SU-DHL-6 (cell line): ENCODE measurements at regions not wholly inside any gene's neighbourhood (a gene's known extent, or its start where the extent isn't known, plus 50 kb on each side); places are given as distances from the start of the nearest gene placed in this dataset.

Source experiments
- H2AFZ ChIP-seq: fragments of 200-600 bp; sonication (generic); 2 replicates; pipeline ENCODE4 v1.6.1; 2014; ENCODE audit warnings: low read depth, mild to moderate bottlenecking, moderate library complexity, mixed read lengths, antibody characterized with exemption, low read length; ENCODE audit not compliant: severe bottlenecking
- H3F3A ChIP-seq: fragments of 200-600 bp; shearing (Covaris generic); 2 replicates; pipeline ENCODE4 v1.6.0; 2016; ENCODE audit warnings: antibody characterized with exemption, mild to moderate bottlenecking; ENCODE audit not compliant: insufficient read depth
- H3K27ac ChIP-seq: fragments of 200-600 bp; sonication (generic); 2 replicates; pipeline ENCODE4 v1.5.1; 2016; ENCODE audit warnings: low read depth, mild to moderate bottlenecking, low read length, moderate library complexity, mixed read lengths
- H3K27me3 ChIP-seq: fragments of 200-600 bp; sonication (generic), shearing (Covaris generic); 2 replicates; pipeline ENCODE4 v1.6.0; 2014; ENCODE audit warnings: mild to moderate bottlenecking, low read length
- H3K36me3 ChIP-seq: fragments of 200-600 bp; sonication (generic); 2 replicates; pipeline ENCODE4 v1.6.1; 2014; ENCODE audit warnings: mild to moderate bottlenecking, low read length, mixed read lengths
- H3K4me2 ChIP-seq: fragments of 300-600, 200-600 bp; shearing (Covaris generic), sonication (generic); 2 replicates; pipeline ENCODE4 v1.6.0; 2014; ENCODE audit warnings: low read length, low read depth, mild to moderate bottlenecking; ENCODE audit not compliant: poor library complexity, severe bottlenecking
- H3K4me3 ChIP-seq: fragments of 200-600 bp; sonication (generic); 2 replicates; pipeline ENCODE4 v1.5.1; 2014; ENCODE audit warnings: antibody characterized with exemption, low read length, mild to moderate bottlenecking, mixed read lengths; ENCODE audit not compliant: insufficient read depth, poor library complexity, severe bottlenecking
- H3K79me2 ChIP-seq: fragments of 200-600 bp; sonication (generic); 2 replicates; pipeline ENCODE4 v1.6.1; 2014; ENCODE audit warnings: mild to moderate bottlenecking, low read length, moderate library complexity; ENCODE audit not compliant: insufficient read depth
- H3K9ac ChIP-seq: fragments of 200-600 bp; sonication (generic); 2 replicates; pipeline ENCODE4 v1.7.0; 2014; ENCODE audit warnings: mild to moderate bottlenecking, low read length
- H3K9me2 ChIP-seq: fragments of 200-600 bp; sonication (generic); replicated peaks from 2 replicates; pipeline ENCODE4 v1.6.1; 2014; ENCODE audit warnings: low read length; ENCODE audit not compliant: insufficient read depth
- H3K9me3 ChIP-seq: fragments of 200-600 bp; sonication (generic); 2 replicates; pipeline ENCODE4 v1.6.1; 2014; ENCODE audit warnings: low read length, mixed read lengths; ENCODE audit not compliant: insufficient read depth
- H4K20me1 ChIP-seq: fragments of 200-600 bp; sonication (generic); 2 replicates; pipeline ENCODE4 v1.6.1; 2014; ENCODE audit warnings: low read depth, mild to moderate bottlenecking, antibody characterized with exemption, low read length, moderate library complexity, mixed read lengths
- EZH2phosphoT487 ChIP-seq: fragments of 200-600 bp; sonication (generic), shearing (Covaris generic); conservative IDR thresholded peaks from 2 replicates; pipeline ENCODE4 v1.6.1; 2018; ENCODE audit warnings: mild to moderate bottlenecking, antibody characterized with exemption, low read length, moderate library complexity, mixed read lengths
- TF ChIP-seq, protein P1 (sequence below): fragments of 200-600 bp; sonication (generic); IDR thresholded peaks from one replicate; pipeline ENCODE4 v1.5.1; 2017; ENCODE audit warnings: antibody characterized with exemption, mild to moderate bottlenecking, low read length, moderate library complexity; ENCODE audit not compliant: insufficient read depth, poor library complexity, severe bottlenecking

DNA sequence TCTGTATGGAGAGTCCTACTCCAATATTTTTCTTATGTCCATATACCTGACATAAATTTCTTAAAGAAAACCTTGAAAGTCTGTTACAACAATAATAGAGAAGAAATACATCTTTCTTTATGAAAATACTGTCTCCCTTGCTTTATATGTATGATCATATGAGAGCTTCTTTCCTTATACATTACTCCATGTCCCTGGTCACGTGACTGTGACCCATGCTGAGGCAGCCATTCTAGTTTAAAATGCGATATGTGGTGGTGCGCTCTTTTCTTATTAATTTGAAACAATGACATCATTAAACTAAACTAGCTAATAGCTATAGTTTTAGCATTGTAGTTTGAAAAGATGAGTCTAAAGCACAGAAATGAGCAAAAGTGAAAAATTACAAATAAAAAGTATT, 1120.3 kb upstream of the PRR20A start:
- no peaks in the 10 kb centered on the region for H3K36me3 ChIP-seq
- H3K4me3 ChIP-seq, result no peak overlapping the region
- H3K79me2 ChIP-seq, result no peaks in the 10 kb centered on the region
- no peaks in the 10 kb centered on the region for H3K9me2 ChIP-seq
- no peak overlapping the region for H2AFZ ChIP-seq
- H4K20me1 ChIP-seq, result no peaks in the 10 kb centered on the region
- H3K27ac ChIP-seq, result no peak overlapping the region
- H3K9me3 ChIP-seq, result no peaks in the 10 kb centered on the region
- no peak overlapping the region for H3K4me2 ChIP-seq
- TF ChIP-seq, protein P1, sequence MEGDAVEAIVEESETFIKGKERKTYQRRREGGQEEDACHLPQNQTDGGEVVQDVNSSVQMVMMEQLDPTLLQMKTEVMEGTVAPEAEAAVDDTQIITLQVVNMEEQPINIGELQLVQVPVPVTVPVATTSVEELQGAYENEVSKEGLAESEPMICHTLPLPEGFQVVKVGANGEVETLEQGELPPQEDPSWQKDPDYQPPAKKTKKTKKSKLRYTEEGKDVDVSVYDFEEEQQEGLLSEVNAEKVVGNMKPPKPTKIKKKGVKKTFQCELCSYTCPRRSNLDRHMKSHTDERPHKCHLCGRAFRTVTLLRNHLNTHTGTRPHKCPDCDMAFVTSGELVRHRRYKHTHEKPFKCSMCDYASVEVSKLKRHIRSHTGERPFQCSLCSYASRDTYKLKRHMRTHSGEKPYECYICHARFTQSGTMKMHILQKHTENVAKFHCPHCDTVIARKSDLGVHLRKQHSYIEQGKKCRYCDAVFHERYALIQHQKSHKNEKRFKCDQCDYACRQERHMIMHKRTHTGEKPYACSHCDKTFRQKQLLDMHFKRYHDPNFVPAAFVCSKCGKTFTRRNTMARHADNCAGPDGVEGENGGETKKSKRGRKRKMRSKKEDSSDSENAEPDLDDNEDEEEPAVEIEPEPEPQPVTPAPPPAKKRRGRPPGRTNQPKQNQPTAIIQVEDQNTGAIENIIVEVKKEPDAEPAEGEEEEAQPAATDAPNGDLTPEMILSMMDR, result no peak
- no peak for TF ChIP-seq EZH2phosphoT487
- no peaks in the 10 kb centered on the region for H3K27me3 ChIP-seq
- H3F3A ChIP-seq, result no peaks in the 10 kb centered on the region
- H3K9ac ChIP-seq, result no peak overlapping the region

DNA sequence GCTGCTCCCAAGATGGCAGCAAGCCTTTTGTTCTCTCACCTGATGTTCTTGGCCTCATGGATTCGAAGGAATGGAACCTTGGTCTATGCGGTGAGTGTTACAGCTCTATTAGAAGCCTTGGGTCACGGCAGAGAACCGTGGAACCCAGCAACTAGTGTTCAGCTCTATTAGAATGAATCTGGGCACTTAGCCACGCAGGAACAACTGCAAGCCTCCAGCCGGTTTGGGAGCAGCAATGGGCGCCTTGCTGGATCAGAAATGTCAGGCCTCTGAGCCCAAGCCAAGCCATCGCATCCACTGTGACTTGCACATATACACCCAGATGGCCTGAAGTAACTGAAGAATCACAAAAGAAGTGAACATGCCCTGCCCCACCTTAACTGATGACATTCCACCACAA, 1100.7 kb upstream of the PRR20A start:
- no peaks in the 10 kb centered on the region for H3K9me3 ChIP-seq
- no peaks in the 10 kb centered on the region for H3F3A ChIP-seq
- H3K79me2 ChIP-seq, result no peaks in the 10 kb centered on the region
- H4K20me1 ChIP-seq, result no peaks in the 10 kb centered on the region
- TF ChIP-seq EZH2phosphoT487, result no peak
- TF ChIP-seq, protein P1, result no peak
- no peak overlapping the region for H2AFZ ChIP-seq
- H3K9ac ChIP-seq, result no peak overlapping the region
- no peak overlapping the region for H3K27ac ChIP-seq
- no peaks in the 10 kb centered on the region for H3K27me3 ChIP-seq
- no peak overlapping the region for H3K4me2 ChIP-seq
- H3K36me3 ChIP-seq, result no peaks in the 10 kb centered on the region
- H3K9me2 ChIP-seq, result no peaks in the 10 kb centered on the region
- no peak overlapping the region for H3K4me3 ChIP-seq

DNA sequence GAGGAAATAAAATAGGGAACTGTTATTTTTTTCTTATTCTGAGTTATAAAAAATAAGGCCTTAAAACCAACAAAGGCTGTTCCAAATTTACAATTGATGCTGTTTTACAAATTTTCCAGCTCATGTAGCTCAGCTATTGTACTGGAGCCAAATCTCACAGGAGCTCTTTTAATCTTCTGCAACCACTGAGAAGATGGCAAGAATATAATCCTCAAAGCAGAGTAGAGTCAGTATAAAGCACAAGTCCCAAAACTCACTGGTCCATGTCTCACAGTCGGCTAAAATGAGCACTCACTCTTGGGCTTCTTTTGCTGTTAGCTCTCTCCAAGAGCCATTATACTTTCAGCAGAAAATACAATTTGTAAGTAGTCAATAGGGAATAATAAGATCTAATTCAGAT, 1074.4 kb upstream of the PRR20A start:
- no peaks in the 10 kb centered on the region for H3K79me2 ChIP-seq
- H3K4me3 ChIP-seq, result no peak overlapping the region
- no peak overlapping the region for H3K9ac ChIP-seq
- H3K27me3 ChIP-seq, result no peaks in the 10 kb centered on the region
- TF ChIP-seq EZH2phosphoT487, result no peak
- TF ChIP-seq, protein P1, result no peak
- H3K36me3 ChIP-seq, result no peaks in the 10 kb centered on the region
- H3K9me2 ChIP-seq, result no peaks in the 10 kb centered on the region
- no peaks in the 10 kb centered on the region for H3F3A ChIP-seq
- no peak overlapping the region for H3K27ac ChIP-seq
- H3K9me3 ChIP-seq, result no peaks in the 10 kb centered on the region
- H2AFZ ChIP-seq, result no peak overlapping the region
- no peaks in the 10 kb centered on the region for H4K20me1 ChIP-seq
- H3K4me2 ChIP-seq, result no peak overlapping the region

DNA sequence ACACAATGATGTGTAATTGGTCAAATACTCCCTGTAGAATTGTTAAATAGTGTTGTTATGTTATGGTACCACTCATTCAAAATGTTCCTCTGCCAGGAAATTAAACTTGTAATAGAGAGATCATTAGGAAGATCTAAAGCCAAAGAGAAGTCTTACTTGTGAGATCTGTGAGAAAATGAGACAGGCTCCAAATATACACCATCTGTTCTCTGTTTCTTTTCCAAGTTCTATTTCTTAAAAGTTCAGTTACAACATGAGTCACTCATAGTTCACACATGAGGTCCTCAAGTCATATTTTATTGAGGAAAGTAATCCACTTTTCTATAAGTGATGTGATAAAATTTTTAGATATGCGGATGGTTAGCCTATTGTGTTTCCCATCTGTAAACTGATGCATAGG, 1038.1 kb upstream of the PRR20A start:
- H3K4me3 ChIP-seq, result no peak overlapping the region
- no peak overlapping the region for H2AFZ ChIP-seq
- no peak overlapping the region for H3K4me2 ChIP-seq
- H3K36me3 ChIP-seq, result no peaks in the 10 kb centered on the region
- no peaks in the 10 kb centered on the region for H3F3A ChIP-seq
- H4K20me1 ChIP-seq, result no peaks in the 10 kb centered on the region
- H3K27me3 ChIP-seq, result no peaks in the 10 kb centered on the region
- H3K27ac ChIP-seq, result no peak overlapping the region
- H3K9me3 ChIP-seq, result no peaks in the 10 kb centered on the region
- H3K9ac ChIP-seq, result no peak overlapping the region
- TF ChIP-seq, protein P1, result no peak
- no peak for TF ChIP-seq EZH2phosphoT487
- H3K79me2 ChIP-seq, result no peaks in the 10 kb centered on the region
- H3K9me2 ChIP-seq, result no peaks in the 10 kb centered on the region
